H1 (cell line): ENCODE measurements at regions not wholly inside any gene's neighbourhood (a gene's known extent, or its start where the extent isn't known, plus 50 kb on each side); places are given as distances from the start of the nearest gene placed in this dataset.

ENCODE experiments used
- GTF2F1 ChIP-seq: IDR thresholded peaks from 2 replicates; pipeline ENCODE4 v1.6.1; 2012; ENCODE audit warnings: low read depth, low read length, improper control_type of control experiment, borderline replicate concordance
- POLR2AphosphoS5 ChIP-seq: IDR thresholded peaks from 2 replicates; pipeline ENCODE4 v1.6.1; 2011; ENCODE audit warnings: low read depth, low read length
- TEAD4 ChIP-seq: IDR thresholded peaks from 2 replicates; pipeline ENCODE4 v1.6.1; 2012; ENCODE audit warnings: low read depth, low read length, inconsistent platforms, mixed read lengths

- TF ChIP-seq POLR2AphosphoS5 (no peak), GTF2F1 (no peak), TEAD4 (no peak)
Measured at GRCh38 chr11:44403587-44404273, 93.8 kb upstream of the ALX4 start (continued).
